GM20431 (cell line): ENCODE measurements at regions not wholly inside any gene's neighbourhood (a gene's known extent, or its start where the extent isn't known, plus 50 kb on each side); places are given as distances from the start of the nearest gene placed in this dataset.

ENCODE experiments used
- in situ Hi-C: fragments of 300-500 bp; cut with MseI, MboI; formaldehyde crosslinking; loops from one replicate; pipeline ENCODE4 v1.15.0; 2020; ENCODE audit warnings: low sequenced_read_pairs; ENCODE audit not compliant: unreplicated experiment

DNA sequence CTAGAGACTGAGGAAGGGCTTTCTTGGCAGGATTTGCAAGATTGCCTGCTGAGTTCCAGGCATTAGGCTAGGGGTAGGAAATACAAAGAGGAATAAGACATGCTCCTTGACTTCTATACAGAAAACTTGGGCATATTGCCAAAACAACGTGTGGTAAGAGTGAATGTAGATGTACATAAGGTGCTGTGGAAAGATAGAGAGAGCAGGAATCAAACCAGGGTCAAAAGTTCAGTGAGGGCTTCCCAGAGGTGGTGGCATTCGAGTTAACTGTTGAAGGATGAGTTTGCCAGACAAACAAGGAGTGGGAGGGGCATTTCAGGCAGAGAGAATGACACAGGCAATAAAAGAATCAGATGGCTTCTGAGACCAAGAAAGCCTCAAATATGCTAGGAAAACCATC, 187.9 kb downstream of the KDR start:
- in situ Hi-C loops, result no loop called here

DNA sequence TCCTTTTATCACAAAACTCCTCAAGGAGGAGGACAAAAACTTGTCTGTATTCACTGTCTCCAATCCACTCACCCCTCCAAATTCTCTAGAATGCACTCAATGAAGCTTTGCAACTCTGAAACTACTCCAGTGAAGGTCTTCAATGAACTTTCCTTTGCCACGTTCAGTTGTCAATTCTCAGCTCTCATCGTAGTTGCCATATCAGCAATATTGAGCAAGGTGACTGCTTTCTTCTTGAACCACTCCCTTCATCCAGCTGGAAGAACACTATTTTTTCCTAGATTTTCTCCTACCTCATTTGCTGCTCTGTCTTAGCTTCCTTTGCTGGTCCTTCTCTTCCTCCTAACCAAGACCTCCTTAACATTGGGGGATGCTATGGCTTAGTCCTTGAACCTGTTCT, 191.8 kb downstream of the KDR start:
- in situ Hi-C loops, result no loop called here

DNA sequence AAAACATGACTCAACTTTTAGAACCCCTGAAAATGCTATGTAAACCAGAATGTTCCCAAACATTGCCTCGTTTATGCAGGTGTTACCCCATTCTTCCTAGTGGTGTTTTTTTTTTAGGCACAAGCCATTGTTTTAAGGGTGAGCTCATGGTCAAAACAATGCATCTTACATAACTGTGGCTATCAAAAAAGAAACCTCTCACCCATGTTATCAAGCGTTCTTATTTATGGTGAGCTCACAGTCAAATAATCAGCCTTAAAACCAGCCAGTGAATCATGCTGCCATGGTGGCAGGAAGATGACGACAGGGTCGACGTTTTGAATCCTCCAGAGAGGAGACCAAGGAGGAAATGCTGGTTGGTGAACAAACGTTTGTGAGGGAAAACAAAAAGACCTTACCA, 195.2 kb downstream of the KDR start:
- in situ Hi-C loops, result no loop called here

DNA sequence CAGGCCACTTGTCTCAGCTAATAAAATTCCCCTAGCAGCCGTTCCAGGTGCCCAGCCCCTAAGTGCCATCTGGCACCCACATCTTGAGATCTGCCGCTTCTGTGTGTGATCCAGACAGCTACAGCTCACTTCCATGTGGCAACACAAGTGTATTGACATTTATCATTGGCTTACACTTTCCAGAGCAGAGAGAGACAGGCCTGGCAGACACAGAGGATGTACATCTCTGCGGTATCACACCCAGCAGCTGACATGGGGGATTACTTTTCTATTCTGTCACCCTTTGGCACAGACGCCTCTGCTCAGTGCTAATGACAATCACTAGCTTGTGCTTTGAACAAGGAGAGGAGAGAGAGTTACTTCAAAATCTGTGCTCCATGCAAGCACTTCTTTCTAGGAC, 195.9 kb downstream of the KDR start:
- in situ Hi-C loops, result no loop called here

DNA sequence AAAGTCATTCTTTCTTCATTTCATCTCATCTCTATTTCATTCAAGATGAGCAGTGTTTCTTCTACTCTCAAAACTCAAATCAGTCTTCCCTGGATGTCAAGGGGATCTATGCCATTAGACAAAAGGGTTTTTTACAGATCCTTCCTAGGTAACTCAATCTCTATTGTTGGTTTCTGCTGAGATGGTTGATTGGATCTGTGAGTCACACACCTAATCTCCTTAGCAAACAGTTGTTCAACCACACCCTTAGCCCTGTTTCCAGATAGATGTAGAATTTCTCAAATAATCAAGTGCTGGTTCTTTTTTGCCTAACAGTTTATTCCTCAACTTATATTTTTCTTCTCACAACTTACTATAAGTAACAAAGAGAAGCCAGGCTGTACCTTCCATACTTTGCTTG, 200.5 kb downstream of the KDR start:
- in situ Hi-C loops, result no loop called here

DNA sequence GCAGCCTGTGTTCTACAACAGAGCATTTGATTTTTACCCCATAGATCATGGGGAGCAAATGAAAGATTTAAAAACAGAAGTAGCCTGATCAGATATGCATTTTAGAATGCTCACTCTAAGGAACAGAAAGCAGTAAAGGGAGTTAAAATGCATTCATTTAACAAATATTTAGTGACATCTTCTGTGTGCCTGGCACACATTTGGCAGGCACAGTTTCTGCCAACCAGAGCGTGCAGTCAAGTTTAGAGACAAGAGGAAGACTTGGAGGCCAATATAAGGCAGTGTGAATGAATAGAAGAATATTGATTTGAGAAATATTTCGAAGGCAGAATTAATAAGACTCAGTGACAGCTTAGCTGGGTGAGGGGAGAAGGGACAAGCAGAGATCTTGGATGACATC, 210.1 kb downstream of the KDR start:
- in situ Hi-C loops, result no loop called here

DNA sequence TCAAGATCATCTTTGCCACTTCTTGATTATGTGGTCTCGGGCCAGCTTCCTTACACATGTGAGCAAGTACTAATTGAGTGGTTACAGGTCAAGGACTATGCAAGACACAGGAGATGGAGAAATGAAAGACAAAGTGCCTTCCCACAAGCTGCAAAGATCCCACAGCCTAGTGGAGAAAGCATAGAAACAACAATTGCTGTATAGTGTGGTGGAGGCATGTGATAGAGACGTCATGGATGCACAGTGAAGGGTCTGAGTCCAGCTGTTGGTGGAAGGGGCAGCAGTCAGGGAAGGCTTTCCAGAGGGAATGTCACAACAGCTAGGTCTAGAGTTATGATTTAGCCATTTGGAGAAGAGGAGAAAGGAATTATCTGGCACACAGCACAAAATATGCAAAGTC, 210.6 kb downstream of the KDR start:
- in situ Hi-C loops, result no loop called here

DNA sequence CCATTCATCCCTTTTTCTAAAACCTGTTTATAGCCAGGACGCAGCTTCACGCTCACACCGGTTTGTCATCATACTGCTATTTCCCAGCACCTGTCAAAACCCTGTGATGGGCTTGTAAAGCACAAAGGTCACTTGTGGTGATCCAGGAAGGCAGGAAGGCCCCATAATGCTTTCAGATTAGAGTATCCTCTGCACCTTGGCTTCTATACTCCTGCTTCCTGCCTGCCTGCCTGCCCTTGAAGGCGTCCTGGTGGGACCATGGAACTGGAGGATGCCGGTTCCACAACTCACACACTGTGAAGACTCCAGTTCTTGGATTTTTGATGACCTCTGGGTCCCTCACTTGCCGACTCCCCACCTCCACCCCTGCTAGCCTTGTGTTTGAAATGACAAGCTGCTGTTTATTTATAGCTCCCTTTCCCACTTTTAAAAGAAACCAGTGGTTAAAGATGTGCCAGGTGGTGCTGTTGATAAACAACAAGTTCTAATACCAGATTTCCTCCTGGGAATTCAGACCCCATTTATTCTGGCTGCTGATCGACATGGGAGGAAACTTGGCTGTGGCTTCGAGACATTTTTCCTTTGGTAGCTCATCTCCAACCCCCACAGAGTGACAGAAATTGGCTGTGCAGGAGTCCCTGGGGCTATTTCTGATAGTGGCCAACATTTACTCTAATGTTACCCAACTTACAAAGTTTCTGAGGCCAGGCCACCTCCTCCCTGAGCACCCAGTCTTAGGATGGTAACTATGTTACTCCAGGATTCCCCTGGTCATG, 211.5 kb downstream of the KDR start:
- in situ Hi-C loops, result no loop called here

DNA sequence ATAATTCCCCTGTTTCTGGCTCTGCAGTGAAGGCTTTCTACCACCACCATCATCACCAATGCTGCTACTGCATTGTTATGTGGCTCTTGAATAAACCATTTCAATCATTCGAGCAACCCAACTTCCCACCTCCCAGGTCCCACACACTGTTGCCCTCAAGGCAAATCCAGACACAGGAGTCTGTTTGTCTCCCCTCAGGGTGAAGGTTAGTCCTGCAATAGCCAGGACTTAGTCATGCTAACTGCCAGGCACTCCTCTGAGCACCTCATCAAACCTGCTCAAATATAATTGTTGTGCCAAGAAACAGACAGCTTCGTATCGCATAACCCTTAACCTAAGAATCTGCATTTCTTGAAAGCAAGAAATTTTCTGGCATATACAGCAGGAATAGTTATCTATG, 213.2 kb downstream of the KDR start:
- in situ Hi-C loops, result no loop called here

DNA sequence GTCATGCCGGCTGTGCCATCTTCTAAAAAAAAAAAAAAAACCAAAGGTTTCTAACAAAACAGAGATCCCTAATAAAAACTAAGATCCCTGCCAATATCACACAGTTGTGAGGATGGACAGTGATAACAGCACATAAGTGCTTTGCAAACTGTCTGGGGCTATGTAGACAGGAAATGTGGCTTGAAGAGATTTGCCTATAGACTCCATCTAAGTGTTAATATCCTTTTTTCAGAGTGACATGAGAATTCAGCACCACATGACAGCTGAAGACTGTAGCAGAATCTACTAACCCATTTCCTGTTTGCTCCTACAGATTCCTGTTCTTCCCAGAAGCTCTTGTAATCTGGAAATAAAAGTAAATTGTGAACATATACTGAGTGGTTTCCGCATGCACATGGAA, 215.4 kb downstream of the KDR start:
- in situ Hi-C loops, result no loop called here

DNA sequence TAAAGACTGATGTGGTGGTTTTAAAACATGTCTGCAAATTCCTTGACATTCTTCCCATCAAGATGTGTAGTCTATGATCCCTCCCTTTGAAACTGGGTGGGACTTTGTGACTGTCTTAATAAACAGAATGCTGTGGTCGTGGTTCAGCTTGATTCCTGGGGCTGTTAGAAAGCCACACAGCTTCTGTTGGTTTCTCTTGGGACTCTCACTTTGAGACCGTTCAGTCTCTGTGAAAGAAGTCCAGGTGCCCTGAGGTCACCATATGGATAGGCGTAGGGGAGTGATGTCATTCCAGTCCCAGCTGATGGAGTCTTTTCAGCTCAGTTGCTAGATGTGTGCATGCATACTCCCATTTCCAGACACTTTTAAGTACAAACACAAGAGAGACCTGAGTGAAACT, 216.6 kb downstream of the KDR start:
- in situ Hi-C loops, result no loop called here

DNA sequence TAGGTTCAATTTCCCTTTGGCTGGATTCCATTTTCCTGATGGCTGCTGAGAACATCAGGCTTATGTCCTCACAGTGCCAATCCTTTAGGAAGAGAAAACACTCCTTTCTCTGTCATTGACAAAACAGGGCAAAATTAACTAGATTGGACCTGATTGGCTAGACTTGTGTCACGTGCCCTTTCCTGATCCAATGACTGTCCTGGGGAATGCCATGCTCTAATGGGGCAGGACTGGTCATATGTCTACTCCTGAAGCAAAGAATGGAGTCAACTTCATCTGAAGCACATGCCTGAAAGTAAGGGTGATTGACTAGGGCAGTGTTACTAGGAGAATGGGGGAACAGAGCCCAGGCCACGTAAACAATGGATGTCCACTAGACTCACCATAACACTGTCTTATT, 220.4 kb downstream of the KDR start:
- in situ Hi-C loops, result no loop called here

DNA sequence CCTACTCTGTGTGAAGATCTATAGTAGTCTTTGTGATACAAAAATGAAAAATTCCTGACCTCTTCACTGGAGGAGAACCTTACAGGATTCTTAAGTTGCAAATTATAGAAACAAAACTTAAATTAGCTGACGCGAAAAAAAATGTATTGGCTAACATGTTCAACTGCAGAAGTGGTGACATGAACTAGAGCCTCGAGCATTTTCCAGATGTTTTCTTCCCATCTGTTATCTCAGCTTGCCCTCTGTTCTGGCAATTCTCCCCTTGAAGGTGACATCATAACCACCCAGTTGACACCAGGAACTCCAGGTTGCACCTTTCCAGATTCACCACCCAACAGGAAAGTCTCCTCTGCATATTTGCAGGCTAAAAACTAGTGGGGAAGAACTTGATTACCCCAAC, 222.4 kb downstream of the KDR start:
- in situ Hi-C loops, result no loop called here

DNA sequence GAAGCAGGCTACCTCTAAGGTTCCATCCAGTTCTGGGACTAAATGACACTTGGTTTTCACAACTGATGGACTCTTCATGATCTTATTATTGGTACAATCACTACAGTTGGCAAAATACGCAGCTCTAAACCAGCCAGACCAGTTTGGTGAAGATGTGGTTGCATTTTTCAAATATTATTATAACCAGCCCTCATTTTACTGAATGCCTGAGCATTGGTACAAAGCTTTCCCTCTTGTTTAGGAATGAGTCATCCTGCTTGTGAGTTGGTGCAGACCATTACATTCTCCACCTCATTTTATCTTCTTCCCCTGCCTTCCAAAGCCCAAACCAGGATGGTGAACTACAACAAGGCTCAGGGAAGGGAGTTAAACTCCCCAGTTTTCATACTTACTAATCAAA, 223.1 kb downstream of the KDR start:
- in situ Hi-C loops, result no loop called here

DNA sequence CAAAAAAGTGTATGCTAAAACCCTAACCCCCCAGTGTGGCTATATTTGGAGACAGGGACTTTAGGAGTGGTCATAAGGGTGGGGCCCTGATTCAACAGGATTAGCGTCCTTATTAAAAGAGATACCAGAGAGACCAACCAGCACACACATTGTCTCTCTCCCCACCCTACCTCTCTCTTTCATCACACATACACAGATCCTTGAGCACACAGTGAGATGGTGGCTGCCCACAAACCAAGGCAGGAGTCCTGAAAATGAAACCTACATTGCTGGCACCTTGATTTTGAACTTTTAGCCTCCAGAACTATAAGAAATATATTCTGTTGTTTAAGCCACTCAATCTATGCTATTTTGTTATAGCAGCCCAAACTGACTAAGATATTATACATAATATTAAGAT, 224.2 kb downstream of the KDR start:
- in situ Hi-C loops, result no loop called here

DNA sequence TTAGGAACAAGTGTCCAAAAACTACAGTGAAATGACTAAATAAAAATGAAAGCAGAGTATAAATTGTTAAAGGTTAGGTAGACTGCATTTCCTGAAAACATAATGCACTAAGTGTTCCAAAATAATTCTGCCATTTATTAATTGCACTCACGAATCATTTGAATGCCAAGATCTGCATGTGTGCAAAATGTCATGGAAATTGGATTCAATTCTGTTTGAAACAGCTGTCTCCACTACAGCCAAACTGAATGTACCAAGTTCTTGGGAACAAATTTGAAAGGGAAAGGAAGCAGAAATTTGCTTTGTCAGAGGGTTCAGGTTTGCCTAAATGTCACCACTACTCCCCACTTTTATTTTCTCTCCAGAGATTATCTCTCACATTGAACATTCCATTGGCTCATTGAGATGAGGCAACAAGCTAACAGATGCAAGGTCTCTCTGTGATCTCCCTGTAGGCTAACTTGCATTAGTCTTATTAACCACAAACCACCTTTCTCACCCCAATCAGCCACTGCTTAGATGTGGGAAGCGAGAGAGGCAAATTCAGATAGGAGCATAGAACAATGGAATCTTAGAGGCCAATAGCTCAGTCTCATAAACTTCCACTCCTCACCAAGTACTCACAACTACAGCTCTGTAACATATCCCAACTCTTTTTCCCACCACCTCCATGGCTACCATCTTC, 226.6 kb downstream of the KDR start:
- in situ Hi-C loops, result no loop called here

DNA sequence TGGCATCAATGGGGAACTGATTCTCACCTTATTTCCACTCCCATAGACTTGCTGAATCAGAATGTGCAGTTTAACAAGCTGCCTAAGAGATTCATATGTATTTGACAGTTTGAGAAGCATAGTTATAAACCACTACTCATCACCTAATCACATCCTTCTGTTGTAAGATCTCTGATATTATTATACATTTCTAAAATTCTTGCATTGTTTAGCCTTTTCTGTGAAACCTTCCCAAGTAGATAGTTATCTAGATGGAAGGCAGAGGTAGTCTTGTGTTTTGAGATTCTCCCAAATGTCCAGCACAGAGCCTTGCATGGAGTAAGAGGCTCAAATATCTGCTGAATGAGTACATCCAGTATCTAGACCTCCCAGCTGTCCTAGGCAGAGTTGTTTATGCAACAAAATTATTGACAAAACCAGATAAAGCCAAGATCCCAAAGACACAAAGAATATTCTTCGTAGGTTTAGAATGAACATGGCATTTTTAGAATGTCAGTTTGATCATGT, 227.3 kb downstream of the KDR start:
- in situ Hi-C loops, result no loop called here

DNA sequence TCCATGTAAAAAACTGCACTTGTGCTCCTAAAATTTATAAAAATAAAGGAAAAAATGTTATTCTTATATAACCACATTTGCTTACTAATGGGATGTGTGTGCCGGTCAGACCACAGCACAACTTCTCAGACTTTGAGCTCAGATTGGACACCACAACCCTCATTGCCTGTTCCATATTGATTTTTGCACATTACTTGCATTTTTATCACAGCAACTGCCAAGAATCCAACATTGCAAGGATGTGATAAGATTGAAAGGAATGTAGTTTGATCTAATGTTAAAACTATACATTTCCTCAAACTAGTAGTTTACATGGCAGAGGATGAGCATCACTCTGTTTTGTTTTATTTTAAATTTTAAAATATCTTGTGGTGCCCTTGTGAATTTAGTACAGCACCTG, 227.8 kb downstream of the KDR start:
- in situ Hi-C loops, result no loop called here

DNA sequence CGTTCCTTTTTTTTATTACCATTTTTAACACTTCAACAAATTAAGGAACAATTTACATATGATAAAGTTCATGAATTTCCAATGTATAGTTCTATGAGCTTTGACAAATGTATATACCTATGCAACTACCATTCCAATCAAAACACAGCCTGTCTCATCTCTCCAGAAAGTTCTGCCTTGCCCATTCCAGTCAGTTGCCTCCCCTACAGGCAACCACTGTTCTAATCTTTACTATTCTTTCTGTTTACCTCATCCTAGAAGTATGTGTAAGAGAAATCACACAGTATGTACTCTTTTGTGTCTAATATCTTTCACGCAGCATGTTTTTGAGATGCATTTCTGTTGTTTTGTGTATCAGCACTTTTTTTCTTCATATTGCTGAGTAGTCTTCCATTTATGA, 224.9 kb downstream of the KIT start:
- in situ Hi-C loops, result no loop called here

DNA sequence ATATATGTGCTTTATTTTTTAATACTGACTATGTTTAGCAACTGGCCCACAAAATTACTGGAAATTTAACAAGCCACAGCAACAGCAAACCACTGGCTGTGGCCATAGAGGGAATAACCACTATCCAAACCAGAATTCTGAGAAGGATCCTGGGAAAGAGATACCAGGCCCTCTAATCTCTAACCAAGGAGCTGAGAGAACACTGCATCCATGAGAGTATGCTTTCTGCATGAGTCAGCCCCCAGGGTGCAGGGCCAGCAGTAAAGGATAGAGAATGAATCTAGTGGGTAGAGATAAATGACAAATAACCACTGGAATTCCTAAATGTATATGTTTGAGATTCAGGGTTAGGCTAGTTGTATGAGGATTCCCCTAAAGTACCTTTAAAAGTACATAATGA, 221.8 kb downstream of the KIT start:
- in situ Hi-C loops, result no loop called here

DNA sequence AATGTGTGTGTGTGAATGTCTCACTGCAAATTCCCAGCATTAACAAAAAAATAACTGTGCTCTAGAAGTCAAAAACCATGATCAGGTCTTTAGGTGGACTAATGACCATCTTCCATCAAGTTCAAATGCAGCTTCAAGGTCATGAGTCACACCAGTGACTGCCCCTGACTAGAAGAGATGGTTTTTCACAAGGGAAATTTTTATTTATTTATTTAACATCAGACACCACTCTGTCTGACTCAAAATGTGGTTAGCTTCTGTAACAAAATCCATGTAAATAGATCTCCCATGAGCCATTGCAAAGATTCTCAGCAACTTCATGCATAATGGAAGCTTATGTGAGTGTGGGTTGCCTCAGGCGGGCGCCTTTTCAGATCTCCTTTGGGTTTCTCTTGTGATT, 219.2 kb downstream of the KIT start:
- in situ Hi-C loops, result no loop called here

DNA sequence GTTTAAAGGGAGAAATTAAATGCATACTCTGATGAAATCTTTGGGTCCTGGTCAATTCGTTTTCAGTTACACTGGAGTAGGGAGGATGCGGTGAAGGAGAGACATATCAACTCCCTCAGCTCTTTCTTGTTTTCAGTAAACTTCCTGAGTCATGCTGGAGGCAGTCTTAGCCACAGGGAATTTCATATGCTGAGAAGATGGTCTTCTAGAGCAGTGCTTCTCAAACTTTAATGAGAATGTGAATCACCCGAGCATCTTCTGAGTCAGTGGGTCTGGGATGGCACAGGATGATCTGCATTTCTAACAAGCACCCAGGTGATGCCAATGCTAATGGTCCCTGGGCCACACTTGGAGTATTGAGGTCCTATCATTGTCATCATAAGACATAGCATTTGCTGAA, 214.5 kb downstream of the KIT start:
- in situ Hi-C loops, result no loop called here
